ENCODE measurements at regions not wholly inside any gene's neighbourhood (a gene's known extent, or its start where the extent isn't known, plus 50 kb on each side); places are given as distances from the start of the nearest gene placed in this dataset.
A peak's percentile ranks its signal among the peaks of the same experiment; 100 is the strongest.

DNA sequence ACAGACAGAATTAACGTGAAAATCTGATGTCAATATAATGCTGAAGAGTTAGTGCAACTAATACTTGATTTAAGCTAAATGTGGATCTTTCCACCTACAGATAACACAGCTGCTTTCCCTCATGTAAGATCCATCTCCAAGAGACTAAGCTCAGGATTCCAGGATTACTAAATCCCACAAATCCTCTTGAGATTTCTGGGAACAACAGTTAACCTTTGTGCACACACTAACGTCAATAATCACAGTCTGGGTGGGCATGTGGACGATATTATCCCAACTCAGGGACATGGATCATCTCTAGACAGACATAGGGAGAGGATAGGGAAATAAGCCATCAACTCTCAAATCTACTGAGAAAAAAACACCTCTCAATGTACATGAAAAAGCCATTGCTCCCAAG lies 432.6 kb downstream of the SATB2 start:
- no peak for DNase-seq (ENCODE audit: low spot score)

GRCh38 chr2:199024224-199024623 lies 433.5 kb downstream of the SATB2 start:
- no peak for DNase-seq (ENCODE audit: low spot score)

GRCh38 chr2:199019898-199020507 lies 437.7 kb downstream of the SATB2 start:
- peak; percentile 12 for DNase-seq (ENCODE audit: low spot score)

DNA sequence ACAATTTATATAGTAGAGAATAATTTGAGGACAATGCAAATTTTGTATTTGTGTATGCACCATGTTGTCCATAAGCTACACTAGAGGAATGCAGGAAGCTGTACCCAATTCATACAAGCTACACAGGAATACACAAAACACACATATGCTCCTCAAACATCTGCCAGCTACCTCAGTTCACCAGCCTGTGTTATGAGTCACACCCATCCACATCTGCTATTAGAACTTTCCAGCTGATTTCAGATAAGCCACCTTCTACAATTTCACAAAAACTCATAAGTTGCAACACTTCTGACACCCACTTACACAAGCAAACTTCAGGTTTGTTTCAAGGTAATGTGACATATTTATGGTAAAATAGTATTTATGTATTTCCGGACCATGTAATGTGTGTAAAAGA lies 438.9 kb downstream of the SATB2 start:
- no peak for DNase-seq (ENCODE audit: low spot score)

DNA sequence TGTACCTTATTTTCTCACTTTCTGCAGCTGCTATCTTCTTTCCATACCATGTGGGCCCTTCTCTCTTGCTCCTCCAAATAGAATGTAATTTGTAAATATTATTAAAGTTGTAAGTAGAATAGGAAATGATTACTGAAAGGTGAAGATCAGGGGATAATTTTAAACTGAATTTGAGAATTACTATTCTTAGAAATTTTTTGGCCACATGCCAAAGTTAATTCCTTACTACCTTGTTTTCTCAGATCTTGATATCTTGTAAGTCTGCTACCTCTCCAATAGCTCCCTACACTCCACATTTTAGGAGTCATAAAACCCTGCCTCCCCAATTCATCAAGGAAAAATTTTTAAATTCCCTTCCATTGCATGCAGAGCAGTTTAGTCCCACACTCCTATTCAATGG lies 442.7 kb downstream of the SATB2 start:
- DNase-seq (ENCODE audit: low spot score), result no peak

DNA sequence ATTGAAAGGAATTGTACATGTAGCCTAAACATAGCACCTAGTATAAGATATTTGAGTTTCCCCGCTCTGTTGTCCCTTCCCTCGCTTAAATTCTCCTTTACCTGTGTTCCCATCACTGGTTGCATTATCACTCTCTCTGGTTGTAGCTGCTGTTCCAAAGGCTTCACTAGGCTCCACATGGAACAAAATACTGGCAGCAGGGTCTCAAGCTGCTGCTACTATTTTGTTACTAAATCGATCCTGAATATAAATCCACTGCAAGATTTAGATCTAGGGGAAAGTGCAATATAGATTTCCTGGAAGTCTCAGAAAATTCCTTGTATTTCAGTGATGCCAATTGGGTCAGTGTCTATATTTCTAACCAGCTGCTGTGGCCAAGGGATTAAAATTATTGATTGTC lies 443.5 kb downstream of the SATB2 start:
- no peak for DNase-seq (ENCODE audit: low spot score)

GRCh38 chr2:199011908-199012307 lies 445.8 kb downstream of the SATB2 start:
- DNase-seq (ENCODE audit: low spot score), result no peak

GRCh38 chr2:198994678-198995077 lies 463.1 kb downstream of the SATB2 start:
- DNase-seq (ENCODE audit: low spot score), result no peak

- no peak for DNase-seq (ENCODE audit: low spot score)
Observed at GRCh38 chr2:198991431-198991830, 466.3 kb downstream of the SATB2 start.

DNA sequence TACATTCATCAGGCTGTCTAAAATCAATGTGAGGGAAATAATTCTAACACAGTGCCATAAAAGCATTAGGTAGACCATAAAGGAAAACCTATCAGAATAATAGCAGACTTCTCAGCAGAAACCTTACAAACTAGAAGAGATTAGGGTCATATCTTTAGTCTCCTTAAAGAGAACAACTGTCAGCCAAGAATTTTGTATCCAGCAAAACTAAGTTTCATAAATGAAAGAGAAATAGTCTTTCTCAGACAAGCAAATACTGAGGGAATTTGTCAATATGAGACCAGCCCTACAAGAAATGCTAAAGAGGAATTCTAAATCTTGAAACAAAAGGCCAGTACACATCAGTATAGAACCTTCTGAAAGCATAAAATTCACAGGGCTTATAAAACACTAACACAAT lies 482.0 kb downstream of the SATB2 start:
- DNase-seq (ENCODE audit: low spot score), result no peak

GRCh38 chr2:198973785-198974184 lies 484.0 kb downstream of the SATB2 start:
- no peak for DNase-seq (ENCODE audit: low spot score)

- DNase-seq (ENCODE audit: low spot score), result no peak
Observed at GRCh38 chr2:198973181-198973580, 484.6 kb downstream of the SATB2 start.

DNA sequence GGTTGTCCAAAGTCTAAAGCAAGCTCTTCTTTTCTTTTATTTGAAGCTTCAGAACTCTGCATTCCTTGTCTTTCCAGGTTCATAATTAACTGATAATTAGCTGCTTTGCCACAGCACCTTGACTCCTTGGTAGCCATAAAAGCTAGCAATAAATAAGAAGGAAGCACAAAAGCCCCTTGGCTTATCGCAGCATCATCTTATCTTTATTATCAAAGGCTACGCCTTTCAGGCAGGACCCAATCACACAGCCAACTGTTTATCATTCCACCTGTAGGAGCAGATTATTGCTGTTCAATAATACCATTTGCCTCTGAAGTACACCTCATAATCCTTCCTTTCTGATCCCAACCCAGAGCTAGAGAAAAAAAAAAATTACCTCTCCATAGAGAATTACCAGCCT lies 489.2 kb downstream of the SATB2 start:
- DNase-seq (ENCODE audit: low spot score), result no peak

GRCh38 chr2:198966269-198966668 lies 491.5 kb downstream of the SATB2 start:
- no peak for DNase-seq (ENCODE audit: low spot score)

DNA sequence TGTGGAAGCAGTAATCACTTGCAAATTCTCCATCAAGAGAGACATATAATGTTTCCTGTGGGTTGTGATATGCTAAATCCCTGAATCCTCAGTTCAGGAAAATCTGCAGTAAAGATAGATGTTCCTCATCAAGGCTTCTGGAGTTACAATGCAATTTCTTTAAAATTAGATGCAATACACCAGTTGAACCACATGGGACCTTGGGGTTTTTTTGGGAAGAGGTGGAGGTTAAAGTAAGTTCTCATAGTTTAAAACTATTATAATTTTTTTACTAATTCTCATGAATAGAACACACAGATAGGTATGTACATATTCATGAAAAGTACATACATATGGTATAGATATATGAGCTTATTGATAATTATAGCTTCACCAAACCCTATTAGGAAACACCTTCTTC lies 496.2 kb downstream of the SATB2 start:
- no peak for DNase-seq (ENCODE audit: low spot score)

GRCh38 chr2:198957181-198957580 lies 500.6 kb downstream of the SATB2 start:
- peak; percentile 12 for DNase-seq (ENCODE audit: low spot score)

DNA sequence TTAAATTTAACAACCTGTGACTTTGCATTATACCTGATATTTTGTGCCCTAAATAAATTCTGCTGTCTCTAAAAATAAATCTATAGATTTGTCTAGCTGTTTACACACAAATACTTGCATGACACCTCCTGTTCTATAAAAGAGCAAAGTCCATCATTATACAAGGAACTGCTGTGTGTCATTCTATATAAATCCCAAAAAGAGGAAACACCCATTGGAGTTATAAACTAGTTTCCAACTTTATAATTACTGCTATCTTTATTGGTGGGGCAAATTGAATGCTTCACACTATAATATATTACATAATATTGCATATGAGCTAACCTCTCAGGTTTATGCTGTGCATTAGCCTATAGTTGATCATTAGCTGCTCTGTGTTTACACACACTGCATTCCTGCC lies 504.4 kb downstream of the SATB2 start:
- no peak for DNase-seq (ENCODE audit: low spot score)

DNA sequence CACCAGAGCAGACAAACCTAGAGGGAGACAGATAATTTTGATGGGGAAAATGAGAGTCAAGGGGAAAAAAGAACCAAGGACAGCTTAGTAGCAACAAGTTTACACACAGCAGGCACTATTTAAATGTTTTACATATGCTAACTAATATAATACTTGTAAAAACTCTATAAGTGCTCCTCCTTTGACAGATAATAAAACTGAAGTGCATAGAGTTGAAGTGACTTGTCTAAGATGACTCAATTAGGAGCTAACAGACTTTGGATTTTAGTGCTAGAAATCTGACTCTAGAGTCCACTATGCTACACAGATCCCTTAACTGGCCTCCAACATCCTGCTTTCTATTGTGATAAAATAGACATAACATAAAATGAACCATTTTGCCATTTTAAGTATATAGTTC lies 506.9 kb downstream of the SATB2 start:
- DNase-seq (ENCODE audit: low spot score), result no peak

DNA sequence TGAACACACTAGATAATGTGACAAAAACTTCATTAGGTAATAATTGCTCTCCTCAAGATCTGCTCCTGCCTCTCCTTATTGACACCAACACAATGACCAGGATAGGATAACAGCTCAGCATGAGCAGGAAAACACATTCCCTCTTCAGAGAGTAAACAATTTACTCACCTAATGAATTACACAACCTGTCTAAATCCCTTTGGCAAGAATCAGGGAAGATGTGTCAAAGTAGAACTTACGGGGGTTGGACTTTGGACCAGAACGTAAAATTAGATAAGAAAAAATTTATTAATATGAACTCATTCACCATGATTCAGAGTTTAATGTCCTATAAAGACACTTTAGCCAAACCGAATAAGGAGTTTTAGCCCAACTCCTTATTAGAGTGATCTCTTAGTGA lies 512.2 kb downstream of the SATB2 start:
- DNase-seq (ENCODE audit: low spot score), result no peak

- DNase-seq (ENCODE audit: low spot score), result no peak
Observed at GRCh38 chr2:198930170-198930569, 527.6 kb downstream of the SATB2 start.

DNA sequence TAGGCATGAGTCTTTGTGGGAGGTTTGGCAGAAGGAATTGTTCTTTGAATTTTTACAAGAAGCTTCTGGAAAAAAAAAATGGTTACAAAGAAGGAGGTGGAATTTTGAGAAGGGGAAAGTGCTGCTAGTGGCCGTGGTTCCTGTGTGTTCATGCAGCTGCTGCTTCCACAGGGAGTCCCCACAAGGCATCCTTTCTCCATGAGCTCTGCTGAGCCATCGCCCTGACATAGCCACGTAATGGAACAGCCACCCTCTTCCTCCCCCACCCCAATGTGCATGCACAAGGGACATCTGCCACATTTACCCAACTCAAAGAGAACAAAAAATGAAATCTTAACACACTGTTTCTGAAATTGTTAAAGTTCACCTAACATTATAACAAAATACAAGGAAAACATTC lies 529.7 kb downstream of the SATB2 start:
- no peak for DNase-seq (ENCODE audit: low spot score)

DNA sequence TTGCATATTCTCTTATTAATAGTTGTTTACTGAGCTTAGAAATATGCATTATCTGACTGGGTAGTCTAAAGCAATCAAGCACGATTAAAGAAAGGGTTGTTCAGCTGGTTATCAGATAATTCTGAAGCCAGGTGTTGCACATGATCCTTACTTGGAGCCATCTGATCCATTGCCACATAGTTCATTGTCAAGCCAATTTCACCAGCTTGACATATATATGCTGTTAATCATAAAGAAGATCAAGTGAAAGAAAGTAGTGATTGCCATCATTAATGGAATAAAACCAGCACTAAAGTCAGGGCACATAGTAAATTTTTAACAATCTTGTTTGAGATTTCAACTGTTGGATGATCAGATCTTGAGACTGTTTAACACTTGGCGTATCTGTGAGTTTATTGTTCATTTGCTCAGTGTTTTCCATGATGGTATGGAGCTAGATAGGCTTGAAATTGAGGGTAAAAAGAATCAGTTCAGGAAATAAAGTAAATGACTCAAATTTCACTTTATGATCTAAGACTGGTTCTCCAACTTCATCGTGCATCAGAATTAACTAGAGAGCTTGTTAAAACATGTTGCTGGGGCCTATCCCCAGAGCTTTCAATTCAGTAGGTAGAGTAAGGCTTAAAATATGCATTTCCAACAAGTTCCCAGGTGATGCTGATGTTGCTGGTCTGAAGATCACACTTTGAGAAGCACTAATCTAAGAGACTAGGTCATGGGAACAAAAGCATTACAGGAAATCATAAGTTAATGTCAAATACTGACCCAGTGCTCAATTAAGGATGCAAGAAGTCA lies 539.6 kb downstream of the SATB2 start:
- DNase-seq (ENCODE audit: low spot score), result peak; percentile 50

GRCh38 chr2:198917275-198917674 lies 540.5 kb downstream of the SATB2 start:
- DNase-seq (ENCODE audit: low spot score), result no peak

Data from umbilical cord (tissue), 1 donor.